ENCODE measurements at regions not wholly inside any gene's neighbourhood (a gene's known extent, or its start where the extent isn't known, plus 50 kb on each side); places are given as distances from the start of the nearest gene placed in this dataset.
"Not testable (repeated sequence)": the region's sequence is repeated elsewhere in the genome, so short reads cannot be mapped to it uniquely, and the experiment has no call there.

GRCh38 chr7:29671286-29671685 lies 107.7 kb downstream of the PRR15 start:
- TF ChIP-seq CTCF, POLR2A, EP300 (IDR thresholded peaks at IDR 0.05): not testable (repeated sequence)
